A673 (cell line): ENCODE measurements at regions not wholly inside any gene's neighbourhood (a gene's known extent, or its start where the extent isn't known, plus 50 kb on each side); places are given as distances from the start of the nearest gene placed in this dataset.

Experiments
- BruUV-seq: library from RNA; stranded (reverse); fragments of 400-500 nt; replicated peaks from 2 replicates; lab custom pipeline; 2021; lab: Mats Ljungman, UMichigan
- CTCF ChIA-PET: fragments of 300-600 bp; sonication (Branson Sonifier 250); formaldehyde crosslinking; loops from one replicate; lab custom pipeline; 2022; ENCODE audit warnings: antibody characterized with exemption; lab: Charles Lee
- POLR2A ChIA-PET: fragments of 300-600 bp; sonication (Branson Sonifier 250); formaldehyde crosslinking; loops from one replicate; lab custom pipeline; 2022; ENCODE audit warnings: antibody characterized with exemption; ENCODE audit not compliant: low non-redundant PET; lab: Charles Lee
- DNase-seq: peaks from one replicate; pipeline ENCODE4 v3.0.0-alpha.2; 2015; ENCODE audit warnings: low spot score
- H3K27ac ChIP-seq: fragments of 200-600 bp; sonication (generic); 2 replicates; pipeline ENCODE4 v1.5.1; 2016; ENCODE audit warnings: mixed run types, low read depth, mild to moderate bottlenecking, mixed read lengths, antibody characterized with exemption, low read length; ENCODE audit not compliant: poor library complexity, severe bottlenecking
- H3K27me3 ChIP-seq: fragments of 200-600 bp; sonication (generic); replicated peaks from 2 replicates; pipeline ENCODE4 v1.6.1; 2017; ENCODE audit warnings: mixed run types, low read depth, mild to moderate bottlenecking, mixed read lengths, antibody characterized with exemption, low read length; ENCODE audit not compliant: insufficient read depth, poor library complexity
- H3K36me3 ChIP-seq: fragments of 200-600 bp; sonication (generic); 2 replicates; pipeline ENCODE4 v1.6.1; 2016; ENCODE audit warnings: mixed run types, mild to moderate bottlenecking, mixed read lengths, antibody characterized with exemption, low read length; ENCODE audit not compliant: insufficient read depth, poor library complexity, severe bottlenecking
- H3K4me1 ChIP-seq: fragments of 200-600 bp; sonication (generic); 2 replicates; pipeline ENCODE4 v1.6.1; 2017; ENCODE audit warnings: mixed run types, mild to moderate bottlenecking, mixed read lengths, antibody characterized with exemption, low read length; ENCODE audit not compliant: insufficient read depth, poor library complexity, severe bottlenecking
- H3K4me3 ChIP-seq: fragments of 200-600 bp; sonication (generic); 2 replicates; pipeline ENCODE4 v1.5.1; 2016; ENCODE audit warnings: low read depth, mixed run types, mild to moderate bottlenecking, mixed read lengths, low read length; ENCODE audit not compliant: poor library complexity, severe bottlenecking
- H3K9me3 ChIP-seq: fragments of 200-600 bp; sonication (generic); 2 replicates; pipeline ENCODE4 v1.6.1; 2016; ENCODE audit warnings: mixed run types, low read depth, mild to moderate bottlenecking, mixed read lengths, antibody characterized with exemption, low read length; ENCODE audit not compliant: poor library complexity, severe bottlenecking
- CTCF ChIP-seq: fragments of 300-800, 200-600 bp; sonication (generic); conservative IDR thresholded peaks from 2 replicates; pipeline ENCODE4 v1.5.1; 2017; ENCODE audit warnings: low read depth, mild to moderate bottlenecking, antibody characterized with exemption, low read length, moderate library complexity, mixed read lengths
- EZH2 ChIP-seq: fragments of 200-600 bp; sonication (generic); IDR thresholded peaks from 2 replicates; pipeline ENCODE4 v1.6.1; 2017; ENCODE audit warnings: borderline replicate concordance, low read depth, mild to moderate bottlenecking, mixed read lengths, antibody characterized with exemption, low read length; ENCODE audit not compliant: poor library complexity, severe bottlenecking
- intact Hi-C: fragments of 100-400 bp; cut with micrococcal nuclease; formaldehyde crosslinking; loops from one replicate; pipeline ENCODE4 v1.10.0; 2022; ENCODE audit not compliant: unreplicated experiment

- TF ChIP-seq EZH2 = no peak
- TF ChIP-seq CTCF = no peak
- peaks cover 15% of the 10 kb centered on the region for H3K27me3 ChIP-seq
- H3K4me1 ChIP-seq = no peaks in the 10 kb centered on the region
- H3K9me3 ChIP-seq = peaks cover 4% of the 10 kb centered on the region
- H3K4me3 ChIP-seq = no peak overlapping the region
- no TSS peak for BruUV-seq
- intact Hi-C loops = no loop called here
- DNase-seq = no peak
- CTCF ChIA-PET = no interaction called here
- H3K27ac ChIP-seq = no peak overlapping the region
- no peaks in the 10 kb centered on the region for H3K36me3 ChIP-seq
- POLR2A ChIA-PET = no interaction called here
Measured at GRCh38 chr6:110545081-110545872, 68.9 kb upstream of the SLC22A16 start.

- Histone ChIP-seq H3K27ac (no peak overlapping the region), H3K4me3 (no peak overlapping the region), H3K4me1 (no peaks in the 10 kb centered on the region), H3K36me3 (no peaks in the 10 kb centered on the region), H3K9me3 (peaks cover 4% of the 10 kb centered on the region), H3K27me3 (peaks cover 15% of the 10 kb centered on the region)
- BruUV-seq = no TSS peak
- TF ChIP-seq CTCF = no peak
- no peak for TF ChIP-seq EZH2
- POLR2A ChIA-PET = no interaction called here
- intact Hi-C loops = no loop called here
- CTCF ChIA-PET = no interaction called here
- no peak for DNase-seq
Measured at GRCh38 chr6:110544472-110544871, 68.1 kb upstream of the SLC22A16 start.

GRCh38 chr6:110543106-110543505 is 66.7 kb upstream of the SLC22A16 start:
- H3K4me1 ChIP-seq = no peaks in the 10 kb centered on the region
- peaks cover 15% of the 10 kb centered on the region for H3K27me3 ChIP-seq
- no peak overlapping the region for H3K27ac ChIP-seq
- ChIA-PET POLR2A (no interaction called here), CTCF (no interaction called here)
- H3K9me3 ChIP-seq = peaks cover 4% of the 10 kb centered on the region
- H3K4me3 ChIP-seq = no peak overlapping the region
- intact Hi-C loops = no loop called here
- no peak for DNase-seq
- TF ChIP-seq EZH2 (no peak), CTCF (no peak)
- H3K36me3 ChIP-seq = no peaks in the 10 kb centered on the region
- no TSS peak for BruUV-seq
